Uterus (tissue), 3 donors: ENCODE measurements at regions not wholly inside any gene's neighbourhood (a gene's known extent, or its start where the extent isn't known, plus 50 kb on each side); places are given as distances from the start of the nearest gene placed in this dataset.

ENCODE experiments used
- DNase-seq, 2 donors: peaks; one replicate each; pipeline ENCODE4 v3.0.0-alpha.2; 2019 to 2020
- H3K27ac ChIP-seq, 2 donors: fragments of 200-600 bp; sonication (generic); 1 replicate in 1 of 2; 2 replicates in 1 of 2; pipeline ENCODE4 v1.5.1; 2016 to 2018
- H3K27me3 ChIP-seq, 2 donors: fragments of 200-600 bp; sonication (generic); one replicate each; pipeline ENCODE4 v1.5.1; 2018 to 2019; ENCODE audit warnings: control low read depth in 1 of 2
- H3K36me3 ChIP-seq, 2 donors: fragments of 200-600 bp; sonication (generic); one replicate each; pipeline ENCODE4 v1.5.1; 2019; ENCODE audit warnings: control low read depth in 1 of 2
- H3K4me1 ChIP-seq, 2 donors: fragments of 200-600 bp; sonication (generic); one replicate each; pipeline ENCODE4 v1.5.1; 2018 to 2019; ENCODE audit warnings: control low read depth in 1 of 2
- H3K4me3 ChIP-seq, 2 donors: fragments of 200-600 bp; sonication (generic); 1 replicate in 1 of 2; 2 replicates in 1 of 2; pipeline ENCODE4 v1.5.1; 2018 to 2019; ENCODE audit warnings: mild to moderate bottlenecking in 1 of 2
- H3K9me3 ChIP-seq, 2 donors: fragments of 200-600 bp; sonication (generic); one replicate each; pipeline ENCODE4 v1.5.1; 2019; ENCODE audit warnings: control low read depth in 1 of 2
- CTCF ChIP-seq, 4 experiments: fragments of 200-600 bp in 2 of 4; fragments of 450-650 bp in 2 of 4; sonication (generic) in 2 of 4; IDR thresholded peaks; one replicate each; pipeline ENCODE4 v1.5.1; 2016 to 2019; ENCODE audit warnings: antibody characterized with exemption in 4 of 4, mild to moderate bottlenecking in 2 of 4, moderate library complexity in 1 of 4
- POLR2A ChIP-seq, 2 donors: fragments of 450-650 bp; IDR thresholded peaks; one replicate each; pipeline ENCODE4 v1.6.1; 2016; ENCODE audit warnings: antibody characterized with exemption in 2 of 2, mild to moderate bottlenecking in 1 of 2, moderate library complexity in 1 of 2
- intact Hi-C: fragments of 100-400 bp; cut with DNase I; formaldehyde crosslinking; loops from one replicate; pipeline ENCODE4 v1.15.1; 2023; ENCODE audit warnings: low total_unique reads
- donor health status: DM: yes; HTN: yes; CAD: no.

DNA sequence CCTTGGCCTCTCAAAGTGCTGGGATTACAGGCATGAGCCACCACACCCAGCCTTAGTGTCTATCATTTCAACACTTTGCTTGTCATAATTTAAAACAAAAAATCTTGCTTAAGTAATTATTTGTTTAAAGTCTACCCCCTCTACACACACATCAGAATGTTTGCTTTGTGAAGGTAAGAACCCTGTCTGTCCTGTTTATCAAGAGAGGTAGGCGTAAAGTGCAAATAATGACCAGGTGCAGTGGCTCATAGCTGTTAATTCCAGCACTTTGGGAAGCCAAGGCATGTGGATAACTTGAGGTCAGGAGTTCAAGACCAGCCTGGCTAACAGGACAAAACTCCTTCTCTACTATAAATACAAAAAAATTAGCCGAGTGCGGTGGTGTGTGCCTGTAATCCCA, 326.7 kb upstream of the CLNK start:
- intact Hi-C loops, result no loop called here
- H3K36me3 ChIP-seq, result no peaks in the 10 kb centered on the region
- no peak overlapping the region for H3K27ac ChIP-seq
- no peak overlapping the region for H3K4me3 ChIP-seq
- H3K27me3 ChIP-seq, result no peaks in the 10 kb centered on the region
- no peaks in the 10 kb centered on the region for H3K9me3 ChIP-seq
- no peaks in the 10 kb centered on the region for H3K4me1 ChIP-seq
- TF ChIP-seq CTCF (IDR thresholded peaks at IDR 0.05) (no peak), POLR2A (IDR thresholded peaks at IDR 0.05) (no peak)
- DNase-seq, result no peak

DNA sequence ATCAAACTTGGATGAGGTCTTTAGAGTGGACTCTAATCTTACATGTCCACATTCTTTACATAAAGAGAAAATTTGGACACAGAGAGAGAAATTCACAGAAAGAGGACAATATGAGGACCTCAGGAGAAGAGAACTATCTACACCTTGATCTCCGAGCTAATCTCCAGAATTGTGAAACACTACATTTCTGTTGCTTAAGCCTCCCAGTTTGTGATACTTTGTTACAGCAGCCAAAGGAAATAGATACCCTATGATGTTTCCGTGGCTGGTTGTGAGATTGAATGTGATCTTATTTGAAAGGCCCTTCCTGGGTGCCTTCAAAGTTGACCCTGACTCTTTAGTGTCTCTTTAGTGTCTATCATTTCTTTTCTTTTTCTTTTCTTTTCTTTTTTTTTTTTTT, 326.1 kb upstream of the CLNK start:
- no peaks in the 10 kb centered on the region for H3K9me3 ChIP-seq
- no peaks in the 10 kb centered on the region for H3K4me1 ChIP-seq
- TF ChIP-seq CTCF (IDR thresholded peaks at IDR 0.05) (no peak), POLR2A (IDR thresholded peaks at IDR 0.05) (no peak)
- H3K36me3 ChIP-seq, result no peaks in the 10 kb centered on the region
- intact Hi-C loops, result no loop called here
- no peak overlapping the region for H3K4me3 ChIP-seq
- DNase-seq, result no peak
- no peaks in the 10 kb centered on the region for H3K27me3 ChIP-seq
- H3K27ac ChIP-seq, result no peak overlapping the region

GRCh38 chr4:11009281-11009680, 324.7 kb upstream of the CLNK start:
- Histone ChIP-seq H3K4me3 (no peak overlapping the region), H3K36me3 (no peaks in the 10 kb centered on the region), H3K27ac (no peak overlapping the region), H3K27me3 (no peaks in the 10 kb centered on the region), H3K4me1 (no peaks in the 10 kb centered on the region), H3K9me3 (no peaks in the 10 kb centered on the region)
- intact Hi-C loops, result no loop called here
- DNase-seq, result no peak
- TF ChIP-seq CTCF (IDR thresholded peaks at IDR 0.05) (no peak), POLR2A (IDR thresholded peaks at IDR 0.05) (no peak)

DNA sequence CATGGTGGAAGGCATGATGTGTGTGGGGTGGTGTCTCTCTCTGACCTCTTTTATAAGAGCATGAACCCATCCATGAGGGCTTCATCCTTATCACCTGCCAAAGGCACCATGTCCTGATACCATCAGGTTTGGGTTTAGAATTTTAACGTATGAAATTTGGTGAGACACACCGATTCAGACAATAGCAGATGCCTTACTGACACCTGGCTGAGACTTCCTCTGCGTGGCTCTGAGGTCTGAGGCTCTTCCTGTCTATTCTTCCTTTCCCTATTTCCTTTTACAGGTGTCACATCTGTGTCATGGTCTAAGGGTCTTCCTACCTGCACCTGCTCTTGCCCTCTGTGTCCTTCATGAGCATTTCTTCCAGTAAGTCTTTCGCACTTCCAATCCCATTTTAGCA, 320.7 kb upstream of the CLNK start:
- intact Hi-C loops, result no loop called here
- TF ChIP-seq POLR2A (IDR thresholded peaks at IDR 0.05) (no peak), CTCF (IDR thresholded peaks at IDR 0.05) (no peak)

GRCh38 chr4:11004818-11005217, 320.2 kb upstream of the CLNK start:
- no peak overlapping the region for H3K4me3 ChIP-seq
- H3K27ac ChIP-seq, result no peak overlapping the region
- no peaks in the 10 kb centered on the region for H3K27me3 ChIP-seq
- no peak for TF ChIP-seq CTCF (IDR thresholded peaks at IDR 0.05)
- no peak for TF ChIP-seq POLR2A (IDR thresholded peaks at IDR 0.05)
- no peaks in the 10 kb centered on the region for H3K9me3 ChIP-seq
- no peaks in the 10 kb centered on the region for H3K36me3 ChIP-seq
- intact Hi-C loops, result no loop called here
- H3K4me1 ChIP-seq, result no peaks in the 10 kb centered on the region
- DNase-seq, result no peak

More for the DNA sequence above, 320.7 kb upstream of the CLNK start:
- H3K4me3 ChIP-seq, result no peak overlapping the region
- no peaks in the 10 kb centered on the region for H3K9me3 ChIP-seq
- no peaks in the 10 kb centered on the region for H3K27me3 ChIP-seq
- no peak overlapping the region for H3K27ac ChIP-seq
- H3K36me3 ChIP-seq, result no peaks in the 10 kb centered on the region
- no peaks in the 10 kb centered on the region for H3K4me1 ChIP-seq
- DNase-seq, result no peak
